Left renal pelvis (tissue), 4 donors: ENCODE measurements at regions not wholly inside any gene's neighbourhood (a gene's known extent, or its start where the extent isn't known, plus 50 kb on each side); places are given as distances from the start of the nearest gene placed in this dataset.

ENCODE experiments used
- DNase-seq, 4 donors: peaks; one replicate each; pipeline ENCODE4 v3.0.0-alpha.2; 2013; ENCODE audit warnings: low read depth in 4 of 4, low spot score in 3 of 4

DNA sequence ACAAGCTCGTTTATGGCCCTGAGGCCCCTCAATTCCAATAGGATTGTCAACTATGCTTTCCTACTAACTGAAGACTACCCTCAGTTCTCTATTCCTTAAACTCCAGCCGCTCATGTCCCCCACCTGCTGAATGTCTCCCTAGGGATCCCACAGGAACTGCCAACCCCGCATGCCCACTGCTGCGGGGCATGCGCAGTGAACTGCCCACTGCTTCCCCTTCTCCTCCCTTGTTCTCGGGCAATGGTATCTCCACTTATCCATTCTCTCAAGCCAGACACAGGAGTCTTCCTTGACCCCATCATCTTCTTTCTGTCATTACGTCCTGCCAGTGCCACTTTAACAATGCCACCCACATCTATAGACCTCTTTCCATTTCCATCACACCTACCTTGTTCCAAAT is 90.0 kb downstream of the FGF18 start:
- DNase-seq: no peak

DNA sequence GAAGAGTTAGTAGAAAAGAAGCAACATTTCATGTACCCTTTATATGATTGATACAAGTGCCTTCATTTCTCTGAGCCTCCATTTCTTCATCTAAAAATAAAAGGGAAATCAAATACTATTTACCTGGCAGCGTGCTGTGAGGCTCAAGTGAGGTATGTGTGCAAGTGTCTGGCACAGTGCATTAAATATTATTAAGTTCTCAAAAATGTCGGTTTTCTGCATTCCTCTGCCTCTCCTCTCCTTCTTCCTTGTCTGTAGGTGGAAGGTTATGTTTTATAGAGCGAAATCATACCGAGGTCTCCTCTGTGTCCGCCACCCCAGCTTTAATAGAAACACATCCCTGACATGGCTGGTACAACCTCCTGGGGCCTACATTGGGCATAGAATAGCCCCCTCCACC is 93.0 kb downstream of the FGF18 start:
- no peak for DNase-seq

DNA sequence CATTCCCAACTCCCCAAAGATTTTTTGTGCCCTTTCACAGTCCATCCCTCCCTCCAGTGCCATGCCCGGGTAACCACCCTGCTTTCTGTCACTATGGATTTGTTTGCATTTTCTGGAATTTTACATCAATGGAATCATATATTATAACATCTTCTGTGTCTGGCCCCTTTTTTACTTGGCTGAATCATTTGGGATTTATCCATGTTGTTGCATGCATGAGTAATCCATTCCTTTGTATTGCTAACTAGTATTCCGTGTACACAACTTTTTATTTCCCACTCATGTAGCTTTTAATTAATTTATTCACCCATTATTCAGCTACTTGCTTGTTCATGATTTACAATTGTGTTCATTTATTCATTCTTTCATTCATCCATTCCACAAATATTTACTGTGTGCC is 94.1 kb downstream of the FGF18 start:
- no peak for DNase-seq

DNA sequence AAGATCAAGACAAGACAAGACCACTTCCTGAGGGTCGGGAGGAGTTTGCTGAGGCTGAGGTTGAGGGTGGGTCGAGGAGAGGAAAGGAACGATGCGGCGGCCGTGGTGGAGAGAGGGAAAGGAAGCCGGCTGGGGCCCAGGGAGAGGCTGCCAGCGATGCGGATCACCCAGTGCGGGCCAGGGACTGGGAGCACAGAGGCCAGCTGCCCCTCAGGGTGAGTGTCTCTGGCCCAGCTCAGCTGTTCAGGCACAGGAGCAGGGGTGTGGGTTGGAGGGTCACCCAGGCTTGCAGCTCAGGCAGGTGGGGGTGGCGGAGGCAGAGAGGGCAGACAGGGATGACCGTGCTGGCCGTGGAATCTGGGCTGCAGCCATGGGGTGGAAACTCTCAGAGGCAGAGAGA is 99.5 kb downstream of the FGF18 start:
- no peak for DNase-seq

DNA sequence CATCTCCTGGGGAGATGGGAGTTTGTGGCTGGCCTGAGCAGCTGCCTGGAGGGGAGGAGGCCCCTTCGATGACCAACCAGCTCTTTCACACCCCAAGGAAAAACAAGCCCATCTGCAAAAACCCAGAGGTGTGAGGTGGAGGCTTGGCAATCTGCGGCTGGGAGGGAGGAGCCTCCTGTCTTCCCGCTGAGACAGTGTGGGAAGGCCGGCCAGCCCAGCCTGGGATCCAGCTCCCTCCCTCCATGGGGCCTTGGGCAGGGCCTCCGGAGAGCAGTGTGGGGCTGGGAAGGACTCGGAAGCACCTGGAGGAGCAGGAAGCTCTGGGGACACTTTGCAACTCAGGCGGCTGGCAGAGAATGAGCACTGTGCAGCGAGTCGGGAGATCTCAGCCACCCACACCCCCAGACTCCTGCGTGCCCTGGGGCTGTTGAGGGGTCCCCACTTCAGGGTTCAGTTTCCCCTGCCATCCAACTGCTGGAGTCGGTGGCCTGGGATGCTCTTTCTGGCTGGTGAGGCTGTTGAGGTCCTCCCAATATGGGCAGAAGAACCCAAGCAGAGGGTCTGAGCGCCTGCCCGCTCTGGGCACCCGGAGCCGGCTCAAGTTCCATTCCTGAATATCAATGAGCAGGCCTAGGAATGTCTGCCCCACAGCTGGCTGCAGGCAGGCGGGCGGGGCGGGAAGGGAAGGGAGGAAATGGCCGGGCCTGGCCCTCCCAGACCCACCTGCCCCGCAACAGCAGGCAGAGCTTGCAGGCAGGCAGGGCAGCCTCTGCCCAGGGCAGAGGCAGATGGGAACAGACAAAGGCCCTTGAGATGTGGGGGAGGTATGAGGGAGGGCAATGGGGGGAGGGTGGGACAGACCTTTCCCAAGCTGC is 101.1 kb downstream of the FGF18 start:
- peak in 1 of 4 donors; percentile 36 for DNase-seq

DNA sequence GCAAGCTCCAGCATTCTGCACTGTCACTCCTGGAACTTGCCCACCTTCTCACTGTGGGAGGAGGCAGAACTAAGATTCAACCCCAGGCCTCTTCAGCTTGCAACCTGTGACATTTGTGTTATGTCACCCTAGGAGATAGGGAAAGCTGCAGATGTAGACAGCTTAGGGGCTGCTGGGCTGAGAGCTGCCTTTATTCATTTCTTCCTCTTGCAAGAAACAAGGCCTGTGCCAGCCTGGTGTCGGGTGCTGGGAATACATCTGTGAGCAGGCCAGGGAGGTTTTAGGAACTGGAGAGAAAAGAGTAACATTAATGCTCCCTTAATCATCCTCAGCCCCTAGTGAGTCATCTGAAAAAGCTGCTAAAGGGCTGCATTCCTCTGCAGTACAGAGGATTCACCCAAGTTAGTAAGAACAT is 101.8 kb downstream of the FGF18 start:
- DNase-seq: no peak

DNA sequence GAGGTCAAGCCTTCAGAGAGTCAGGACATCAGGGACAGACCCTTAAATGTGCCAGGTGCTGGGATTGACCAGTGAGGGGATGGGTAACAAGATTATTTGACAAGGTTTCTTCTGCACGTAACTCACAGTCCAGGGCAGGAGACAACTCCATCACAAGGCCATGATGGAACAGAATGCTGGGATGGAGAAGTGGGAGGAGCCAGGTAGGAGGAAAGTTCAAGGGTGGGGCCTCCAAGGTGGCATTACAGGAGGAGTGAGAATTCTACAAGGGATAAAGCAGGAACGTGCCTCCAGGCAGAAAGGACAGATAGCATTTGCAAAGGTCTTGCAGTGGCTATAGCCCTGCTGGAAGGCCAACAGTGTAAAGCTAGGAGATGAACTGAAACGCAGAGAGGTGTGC is 102.2 kb downstream of the FGF18 start:
- no peak for DNase-seq

DNA sequence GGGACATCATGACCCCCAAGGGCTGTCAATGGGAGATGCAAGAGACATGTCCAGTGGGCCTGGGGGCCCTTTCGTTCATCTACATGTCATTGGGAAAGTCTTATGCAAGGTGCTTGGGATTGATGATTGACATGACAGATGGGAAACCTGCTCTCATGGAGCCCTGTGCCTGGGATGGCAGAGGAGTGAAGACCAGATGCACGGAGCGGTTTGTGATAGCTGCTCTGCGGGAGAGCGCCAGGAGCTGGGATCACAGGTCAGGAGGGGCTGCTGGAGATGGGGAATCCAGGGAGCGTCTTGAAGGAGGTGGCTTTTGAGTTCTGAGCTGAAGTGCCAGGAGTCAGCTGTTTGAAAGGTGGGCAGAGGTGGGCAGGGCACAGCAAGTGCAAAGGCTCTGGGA is 104.3 kb downstream of the FGF18 start:
- DNase-seq: no peak

DNA sequence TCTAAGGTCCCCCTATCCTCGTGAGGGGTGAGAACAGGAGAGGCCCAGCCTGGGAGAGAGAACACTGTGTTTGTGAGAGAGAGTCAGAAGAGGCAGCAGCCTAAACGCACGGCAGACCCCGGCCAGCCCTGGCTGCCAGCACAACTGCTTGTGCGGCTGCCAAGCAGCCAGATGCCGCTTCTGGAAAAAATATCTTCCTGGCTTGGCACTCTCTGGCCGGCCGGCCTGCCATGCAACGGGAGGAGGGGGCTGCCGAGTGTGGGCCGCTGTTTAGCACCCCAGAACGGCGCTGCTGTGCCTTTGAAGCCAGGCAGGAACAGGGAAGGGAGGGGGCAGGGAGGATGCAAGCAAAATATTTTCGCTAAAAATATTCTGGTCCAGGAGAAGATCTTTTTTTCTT is 105.0 kb downstream of the FGF18 start:
- no peak for DNase-seq

DNA sequence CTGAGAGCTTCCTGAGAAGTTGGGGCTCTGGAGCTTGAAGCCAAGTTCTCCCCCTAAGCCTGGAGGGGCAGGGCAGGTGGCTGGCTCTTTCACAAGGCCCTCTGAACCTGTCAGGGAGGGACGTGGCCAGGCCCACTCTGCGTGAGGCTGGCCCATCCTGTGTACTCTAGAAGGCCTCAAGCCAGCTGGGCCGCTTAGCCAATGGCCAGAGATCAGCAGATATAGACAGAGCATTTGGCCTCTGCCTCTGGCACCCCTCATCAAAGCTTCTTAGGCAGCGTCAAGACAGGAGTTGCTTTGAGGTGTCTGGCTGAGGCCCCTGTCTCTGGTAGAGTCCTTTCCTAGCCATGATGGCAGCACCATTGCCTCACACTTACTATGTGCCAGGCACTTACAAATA is 105.6 kb downstream of the FGF18 start:
- DNase-seq: no peak

DNA sequence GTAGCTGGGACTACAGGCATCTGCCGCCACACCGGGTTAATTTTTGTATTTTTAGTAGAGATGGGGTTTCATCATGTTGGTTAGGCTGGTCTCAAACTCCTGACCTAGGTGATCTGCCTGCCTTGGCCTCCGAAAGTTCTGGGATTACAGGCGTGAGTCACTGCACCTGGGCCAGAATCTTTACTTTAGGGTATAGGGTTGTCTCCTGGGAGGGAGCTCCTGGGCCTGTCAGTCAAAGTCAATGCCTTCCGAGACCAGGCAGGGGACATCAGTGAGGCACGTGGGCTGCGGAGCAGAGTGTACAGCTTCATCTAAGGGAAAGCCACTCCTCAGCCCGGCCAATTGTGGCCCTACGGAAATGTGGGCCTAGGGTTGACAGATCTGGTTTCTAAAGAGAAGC is 108.6 kb downstream of the FGF18 start:
- DNase-seq: no peak

DNA sequence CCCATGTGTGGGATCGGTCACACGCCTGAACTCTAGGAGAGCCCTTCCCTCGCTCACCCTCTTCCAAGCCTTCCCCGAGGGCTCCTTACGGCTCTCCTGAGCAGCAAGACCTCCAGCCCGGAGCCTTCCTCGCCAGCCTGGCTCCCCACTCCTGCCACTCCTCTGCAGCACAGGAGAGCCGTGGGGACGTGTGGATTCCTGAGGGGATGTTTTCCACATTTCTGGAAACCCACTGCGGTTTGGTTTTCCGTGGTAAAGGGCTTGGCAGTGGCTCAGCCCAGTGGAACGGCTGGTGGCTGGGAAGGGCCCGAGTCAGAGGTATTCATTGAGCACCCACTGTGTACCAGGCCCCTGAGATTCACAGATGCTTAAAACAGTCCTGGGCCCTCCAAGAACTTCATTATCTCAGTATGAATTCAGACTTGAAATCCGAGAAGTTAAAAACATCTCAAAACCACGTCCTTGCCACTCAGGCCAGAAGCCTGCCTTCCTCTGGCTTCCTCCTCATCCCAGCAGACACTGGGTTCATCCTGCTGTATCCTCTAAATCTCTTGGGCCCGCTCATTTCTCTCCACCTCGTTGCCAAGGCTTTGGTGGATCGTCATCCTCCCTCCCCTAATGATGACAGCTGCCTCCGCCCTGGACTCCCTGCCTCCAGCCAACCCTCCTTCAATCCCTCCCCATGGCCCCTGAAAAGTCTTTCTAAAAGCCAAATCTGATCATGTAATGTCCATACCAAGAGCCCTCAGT is 109.6 kb downstream of the FGF18 start:
- no peak for DNase-seq

DNA sequence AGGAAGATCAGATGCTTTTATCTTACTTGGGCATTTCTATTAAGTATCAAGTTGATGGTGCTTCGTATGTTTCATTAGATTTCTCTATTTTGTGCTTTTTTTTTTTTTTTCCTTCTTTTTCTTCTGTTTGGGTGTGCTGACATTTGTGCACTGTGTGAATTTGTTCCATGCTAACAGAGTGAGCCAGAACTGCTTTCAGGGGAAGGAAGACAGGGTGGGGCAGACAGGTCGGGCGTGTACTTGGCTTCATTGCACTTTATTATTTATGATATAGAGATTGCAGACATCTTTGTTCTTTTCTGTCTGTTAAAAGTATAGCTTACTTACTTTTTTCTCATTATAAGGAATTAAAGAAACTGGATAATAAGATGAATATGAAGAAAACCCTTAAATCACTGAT is 112.2 kb downstream of the FGF18 start:
- DNase-seq: no peak

DNA sequence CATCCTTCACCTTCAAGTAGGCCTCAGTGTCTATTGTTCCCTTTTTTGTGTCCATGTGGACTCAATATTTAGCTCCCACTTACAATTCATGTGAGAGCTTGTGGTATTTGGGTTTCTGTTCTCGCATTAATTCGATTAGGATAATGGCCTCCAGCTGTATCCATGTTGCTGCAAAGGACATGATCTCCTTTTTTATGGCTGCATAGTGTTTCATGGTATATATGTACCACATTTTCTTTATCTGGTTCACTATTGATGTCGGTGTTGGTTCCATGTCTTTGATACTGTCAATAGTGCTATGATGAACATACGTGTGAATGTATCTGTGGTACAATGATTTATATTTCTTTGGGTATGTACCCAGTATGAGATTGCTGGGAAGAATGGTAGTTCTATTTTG is 113.7 kb downstream of the FGF18 start:
- DNase-seq: no peak

DNA sequence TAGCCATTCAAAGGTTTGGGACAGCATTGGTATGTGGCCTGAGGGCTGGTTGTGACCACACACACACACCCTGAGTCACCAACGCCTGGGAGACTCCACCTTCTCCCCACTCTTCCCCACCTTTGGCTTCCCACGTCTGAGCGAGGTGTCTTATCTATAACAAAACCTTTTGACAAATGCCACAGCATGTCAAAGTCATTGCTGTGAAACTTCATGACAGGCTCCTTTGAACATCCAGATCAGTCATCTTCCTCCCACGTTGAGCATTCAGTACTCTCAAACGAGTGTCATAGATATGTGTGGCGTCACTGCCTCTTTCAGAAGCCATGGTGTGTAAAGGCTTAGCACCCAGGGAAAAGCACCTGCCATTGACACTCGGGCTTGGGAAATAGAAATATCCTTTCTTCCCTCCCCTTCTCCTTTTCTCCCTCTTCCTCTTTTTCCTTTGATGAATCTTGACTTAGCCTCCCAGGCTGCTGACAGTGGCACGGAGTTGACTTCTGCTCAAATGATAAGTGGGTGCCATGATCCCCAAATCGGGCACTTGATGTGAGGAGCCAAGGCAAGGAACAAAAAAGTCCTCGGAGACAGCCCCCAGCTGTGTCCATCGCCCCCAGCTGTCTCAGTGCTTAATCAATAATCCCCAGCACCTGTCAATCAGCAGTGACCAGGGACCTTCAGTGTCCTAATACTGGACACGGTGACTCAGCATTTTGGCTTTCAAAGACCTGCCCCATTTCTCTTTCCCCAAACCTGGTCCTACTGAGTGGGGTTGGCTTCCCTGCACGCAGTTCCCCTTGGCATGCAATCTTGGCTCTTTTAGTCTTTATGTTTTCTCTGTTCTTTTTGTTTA is 114.8 kb downstream of the FGF18 start:
- no peak for DNase-seq

DNA sequence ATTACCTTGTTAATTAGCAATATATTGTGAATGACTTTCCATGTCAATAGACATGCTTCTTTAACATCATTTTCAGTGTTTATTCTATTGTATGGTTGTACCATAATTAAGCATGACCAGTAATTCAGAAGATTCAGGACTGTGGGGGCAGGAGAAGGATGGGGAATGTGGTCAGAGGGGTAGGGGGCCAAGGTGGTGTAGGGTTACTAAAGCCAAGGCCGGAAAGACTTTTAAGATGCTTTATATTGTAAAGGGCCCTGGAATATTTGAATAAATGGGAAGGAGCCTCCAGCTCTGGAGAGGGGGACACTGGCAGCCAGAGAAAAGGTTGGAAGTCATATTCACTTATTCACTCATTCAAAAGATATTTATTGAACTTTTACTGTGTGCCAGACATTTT is 115.7 kb downstream of the FGF18 start:
- DNase-seq: no peak

DNA sequence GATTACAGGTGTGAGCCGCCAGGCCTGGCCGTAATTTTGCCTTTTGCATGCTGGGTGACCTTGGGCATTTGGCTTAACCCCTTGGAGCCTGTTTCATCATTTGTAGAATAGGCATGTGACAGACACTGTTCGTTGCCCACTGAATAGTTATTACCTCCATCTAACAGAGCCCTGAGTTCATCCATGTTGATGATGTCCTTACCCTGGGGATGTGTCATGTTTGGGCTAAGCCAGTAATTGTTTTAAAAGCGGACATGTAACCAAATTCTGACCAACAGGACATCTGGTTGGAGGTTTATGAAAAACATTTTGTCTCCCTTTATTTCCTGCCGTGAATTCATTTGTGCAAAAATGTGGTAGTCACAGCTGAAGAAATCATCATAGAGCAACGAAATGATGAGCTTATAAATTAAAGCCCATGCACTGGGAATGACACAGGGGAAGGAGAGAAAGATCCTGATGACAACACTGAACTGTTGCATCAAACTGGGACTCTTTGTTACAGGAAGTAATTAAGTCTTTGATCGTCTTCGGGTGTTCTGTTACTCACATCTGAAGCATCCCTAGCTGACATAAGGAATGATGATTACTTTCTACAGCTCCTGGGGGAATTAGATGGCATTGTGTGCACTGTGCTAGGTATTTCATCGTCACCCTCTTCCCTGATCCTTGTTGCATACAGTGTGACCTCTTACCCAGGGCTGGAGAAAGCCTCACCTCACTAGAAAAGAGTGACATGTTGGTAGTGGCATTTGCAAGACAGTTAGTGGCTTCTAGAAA is 117.8 kb downstream of the FGF18 start:
- DNase-seq: no peak

DNA sequence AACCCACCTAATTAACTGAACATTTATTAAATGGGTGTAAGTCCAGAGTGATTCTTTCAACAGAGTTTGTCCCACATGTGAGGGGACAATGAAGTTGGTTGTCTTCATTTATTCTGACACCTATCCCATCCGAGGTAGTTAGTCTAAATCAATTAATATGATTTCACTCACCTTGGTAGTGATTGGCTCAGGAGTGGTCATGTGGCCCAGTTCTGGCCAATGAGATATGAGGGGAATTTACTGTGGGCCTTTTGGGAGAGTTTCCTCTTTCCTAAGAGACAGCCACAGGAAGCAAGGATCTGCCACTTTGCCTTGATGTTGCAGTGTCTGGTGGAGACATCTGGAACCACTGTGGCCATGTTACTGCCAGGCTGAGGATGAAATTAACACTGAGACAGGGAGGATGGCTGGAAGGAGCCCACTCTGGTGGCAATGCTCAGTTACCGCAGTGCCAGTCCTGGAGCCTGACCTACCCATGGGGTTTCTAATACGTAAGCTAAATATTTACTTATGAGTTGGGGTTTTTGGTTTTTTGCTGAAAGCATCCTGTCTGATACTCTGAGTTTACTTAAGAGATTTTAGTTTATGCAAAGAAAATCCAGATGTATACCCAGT is 118.6 kb downstream of the FGF18 start:
- DNase-seq: no peak

DNA sequence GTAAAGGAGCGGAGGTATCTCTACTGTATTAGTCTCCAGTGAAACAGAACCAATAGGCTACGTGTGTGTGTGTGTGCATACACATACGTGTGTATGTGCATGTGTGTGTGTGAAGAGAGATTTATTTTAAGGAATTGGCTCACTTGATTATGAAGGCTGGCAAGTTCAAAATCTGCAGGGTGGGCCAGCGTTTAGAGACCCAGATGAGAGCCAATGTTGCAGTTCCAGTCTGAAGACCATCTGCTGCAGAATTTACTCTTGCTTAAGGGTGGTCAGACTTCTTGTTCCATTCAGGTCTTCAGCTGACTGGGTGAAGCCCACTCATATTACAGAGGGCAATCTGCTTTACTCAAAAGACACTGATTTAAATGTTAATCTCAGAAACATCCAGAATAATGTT is 119.2 kb downstream of the FGF18 start:
- no peak for DNase-seq

DNA sequence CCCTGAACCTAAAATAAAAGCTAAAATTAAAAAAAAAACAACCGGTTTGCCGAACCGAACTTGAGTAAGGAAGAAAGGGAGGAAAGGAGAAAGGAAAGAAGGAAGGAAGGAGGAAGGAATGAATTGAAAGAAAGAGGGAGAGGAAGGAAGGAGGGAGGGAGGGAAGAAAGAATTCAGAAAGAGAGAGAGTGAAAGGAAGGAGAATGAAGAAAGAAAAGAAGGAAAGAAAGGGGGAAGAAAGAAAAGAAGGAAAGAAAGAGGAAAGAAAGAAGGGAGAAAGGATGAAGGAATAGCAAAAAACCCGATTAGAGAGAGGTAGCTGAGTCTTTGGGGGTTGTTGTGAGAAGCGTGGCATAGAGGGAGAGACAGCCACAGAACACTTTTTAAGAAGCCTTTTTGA is 121.4 kb downstream of the FGF18 start:
- no peak for DNase-seq
